ENCODE measurements at regions not wholly inside any gene's neighbourhood (a gene's known extent, or its start where the extent isn't known, plus 50 kb on each side); places are given as distances from the start of the nearest gene placed in this dataset.
A peak's percentile ranks its signal among the peaks of the same experiment; 100 is the strongest.

DNA sequence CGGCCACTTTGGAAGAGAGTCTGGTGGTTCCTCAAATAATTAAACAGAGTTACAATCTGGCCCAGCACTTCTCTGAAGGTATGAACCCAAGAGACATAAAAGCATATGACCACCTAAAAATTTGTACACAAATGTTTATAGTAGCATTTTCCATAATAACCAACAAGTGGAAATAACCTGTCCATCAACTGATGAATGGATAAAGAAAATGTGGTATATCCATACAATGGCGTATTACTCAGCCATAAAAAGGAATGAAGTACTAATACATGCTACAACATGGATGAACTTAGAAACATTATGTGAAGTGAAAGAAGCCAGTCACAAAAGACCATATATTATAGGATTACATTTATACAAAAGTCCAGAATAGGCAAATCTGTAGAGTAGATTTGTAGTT lies 76.0 kb upstream of the RGPD5 start (continued):
- no peak for TF ChIP-seq ZNF792 (tag by site-specific recombination; IDR thresholded peaks at IDR 0.05)

- Histone ChIP-seq H3K4me1 (ENCODE audit: control insufficient read depth, insufficient read depth, low read length) (no peaks in the 10 kb centered on the region), H3K36me3 (ENCODE audit: control insufficient read depth in 2 of 2, insufficient read depth in 1 of 2, low read length in 2 of 2) (no peaks in the 10 kb centered on the region), H3K4me3 (ENCODE audit: low read depth, low read length) (no peak overlapping the region), H3K27ac (ENCODE audit: extremely low read depth, low read depth, low read length) (no peak overlapping the region), H3K9me3 (ENCODE audit: control insufficient read depth, insufficient read depth, low read depth, low read length) (no peaks in the 10 kb centered on the region)
- ChIA-PET POLR2A (no interaction called here), CTCF (interaction anchor here (1.5 kb wide), 1 partner anchor 15 kb away, joined by 4 read pairs; no protein-coding TSS in a partner anchor)
- TF ChIP-seq ZNF184 (tag by site-specific recombination; IDR thresholded peaks at IDR 0.05) (no peak), ZNF776 (tag by site-specific recombination; IDR thresholded peaks at IDR 0.05; ENCODE audit: borderline replicate concordance) (no peak), ZNF214 (tag by site-specific recombination; IDR thresholded peaks at IDR 0.05; ENCODE audit: borderline replicate concordance) (no peak), ZNF211 (tag by site-specific recombination; IDR thresholded peaks at IDR 0.05; ENCODE audit: low read depth) (no peak), ZBTB7A (tag by site-specific recombination; IDR thresholded peaks at IDR 0.05; ENCODE audit: low read depth) (no peak), ZNF580 (tag by site-specific recombination; IDR thresholded peaks at IDR 0.05) (no peak), ZNF473 (tag by site-specific recombination; IDR thresholded peaks at IDR 0.05) (no peak), ZFP69B (tag by site-specific recombination; IDR thresholded peaks at IDR 0.05) (no peak), ZNF610 (tag by site-specific recombination; IDR thresholded peaks at IDR 0.05; ENCODE audit: borderline replicate concordance) (no peak), ZNF558 (tag by site-specific recombination; IDR thresholded peaks at IDR 0.05) (no peak), ZNF132 (tag by site-specific recombination; IDR thresholded peaks at IDR 0.05; ENCODE audit: borderline replicate concordance) (no peak), ZNF792 (tag by site-specific recombination; IDR thresholded peaks at IDR 0.05) (no peak), ZNF16 (tag by site-specific recombination; IDR thresholded peaks at IDR 0.05; ENCODE audit: low read depth) (no peak), ZNF266 (tag by site-specific recombination; IDR thresholded peaks at IDR 0.05; ENCODE audit: low read depth) (no peak), BCL11B (tag by site-specific recombination; IDR thresholded peaks at IDR 0.05; ENCODE audit: low read depth) (no peak)
- TF ChIP-seq, protein P1, sequence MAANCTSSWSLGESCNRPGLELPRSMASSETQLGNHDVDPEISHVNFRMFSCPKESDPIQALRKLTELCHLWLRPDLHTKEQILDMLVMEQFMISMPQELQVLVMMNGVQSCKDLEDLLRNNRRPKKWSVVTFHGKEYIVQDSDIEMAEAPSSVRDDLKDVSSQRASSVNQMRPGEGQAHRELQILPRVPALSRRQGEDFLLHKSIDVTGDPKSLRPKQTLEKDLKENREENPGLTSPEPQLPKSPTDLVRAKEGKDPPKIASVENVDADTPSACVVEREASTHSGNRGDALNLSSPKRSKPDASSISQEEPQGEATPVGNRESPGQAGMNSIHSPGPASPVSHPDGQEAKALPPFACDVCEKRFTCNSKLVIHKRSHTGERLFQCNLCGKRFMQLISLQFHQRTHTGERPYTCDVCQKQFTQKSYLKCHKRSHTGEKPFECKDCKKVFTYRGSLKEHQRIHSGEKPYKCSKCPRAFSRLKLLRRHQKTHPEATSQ (tag by site-specific recombination; IDR thresholded peaks at IDR 0.05): no peak
These were observed 74.2 kb upstream of the RGPD5 start for GRCh38 chr2:109719871-109720270.

GRCh38 chr2:109720380-109721106 lies 73.6 kb upstream of the RGPD5 start:
- TF ChIP-seq ZNF335 (tag by site-specific recombination; conservative IDR thresholded peaks at IDR 0.05) (peak; percentile 22), ZNF747 (tag by site-specific recombination; IDR thresholded peaks at IDR 0.05) (no peak), BCL11B (tag by site-specific recombination; IDR thresholded peaks at IDR 0.05; ENCODE audit: low read depth) (no peak), SP7 (tag by site-specific recombination; IDR thresholded peaks at IDR 0.05) (no peak), ZNF654 (tag by site-specific recombination; IDR thresholded peaks at IDR 0.05; ENCODE audit: low read depth) (no peak)
- Histone ChIP-seq H3K4me1 (ENCODE audit: control insufficient read depth, insufficient read depth, low read length) (no peaks in the 10 kb centered on the region), H3K27ac (ENCODE audit: extremely low read depth, low read depth, low read length) (no peak overlapping the region), H3K36me3 (ENCODE audit: control insufficient read depth in 2 of 2, insufficient read depth in 1 of 2, low read length in 2 of 2) (no peaks in the 10 kb centered on the region), H3K9me3 (ENCODE audit: control insufficient read depth, insufficient read depth, low read depth, low read length) (no peaks in the 10 kb centered on the region), H3K4me3 (ENCODE audit: low read depth, low read length) (no peak overlapping the region)
- ChIA-PET CTCF (interaction anchor here (1.5 to 2.2 kb wide), 2 partner anchors 14 to 175 kb away, joined by 4 to 10 read pairs; no protein-coding TSS in a partner anchor), POLR2A (no interaction called here)

Measured in HEK293 (cell line).